K562 (cell line): ENCODE measurements at regions not wholly inside any gene's neighbourhood (a gene's known extent, or its start where the extent isn't known, plus 50 kb on each side); places are given as distances from the start of the nearest gene placed in this dataset.

Source experiments
- CBX8 ChIP-seq: fragments of 200-600 bp; sonication (generic); IDR thresholded peaks from 2 replicates; pipeline ENCODE4 v1.6.1; 2012; ENCODE audit warnings: borderline replicate concordance, mixed run types, low read depth, mild to moderate bottlenecking, moderate library complexity, mixed read lengths, low read length, control low read depth, inconsistent platforms; ENCODE audit not compliant: poor library complexity, severe bottlenecking; ENCODE audit errors: extremely low read depth
- GMEB1 ChIP-seq: fragments of 250-450 bp; sonication (Bioruptor Pico); IDR thresholded peaks from 2 replicates; pipeline ENCODE4 v1.4.0; 2020; ENCODE audit warnings: mild to moderate bottlenecking
- PML ChIP-seq: IDR thresholded peaks from 2 replicates; pipeline ENCODE4 v1.6.1; 2012; ENCODE audit warnings: low read length, inconsistent platforms
- ZNF639 ChIP-seq, 2 experiments: fragments of 200-800 bp in 1 of 2; sonication (Bioruptor generic) in 1 of 2; sonication (generic) in 1 of 2; formaldehyde crosslinking in 1 of 2; IDR thresholded peaks in 1 of 2; conservative IDR thresholded peaks in 1 of 2; 2 replicates each; pipeline versions ENCODE4 v1.5.0 to v1.6.1; 2016 to 2020; ENCODE audit warnings: missing compliant biosample characterization in 1 of 2, missing genetic modification characterization in 1 of 2, missing genetic modification reagents in 1 of 2

- TF ChIP-seq CBX8 (no peak), ZNF639 (CRISPR knock-in tag; conservative IDR thresholded peaks at IDR 0.05 in 1 of 2, IDR thresholded peaks at IDR 0.05 in 1 of 2) (no peak), PML (no peak), GMEB1 (no peak)
Measured at GRCh38 chr11:69880826-69881445, 61.7 kb upstream of the FGF3 start (continued).
